ENCODE measurements at regions not wholly inside any gene's neighbourhood (a gene's known extent, or its start where the extent isn't known, plus 50 kb on each side); places are given as distances from the start of the nearest gene placed in this dataset.

- TF ChIP-seq EZH2phosphoT487 (IDR thresholded peaks at IDR 0.05; ENCODE audit: insufficient read depth, low read depth): no peak
- no peak for TF ChIP-seq EZH2 (IDR thresholded peaks at IDR 0.05; ENCODE audit: insufficient read depth, poor library complexity, severe bottlenecking)
Observed at GRCh38 chr3:118846176-118846575, 188.5 kb downstream of the IGSF11 start.

Data from GM23248 (cell line).